Stimulated activated CD8-positive, alpha-beta memory T cell treated with anti-CD3 and anti-CD28 coated beads, Interleukin-7, amount 100 ng/mL, for 4 hours (primary cell): ENCODE measurements at regions not wholly inside any gene's neighbourhood (a gene's known extent, or its start where the extent isn't known, plus 50 kb on each side); places are given as distances from the start of the nearest gene placed in this dataset.
"Not testable (repeated sequence)": the region's sequence is repeated elsewhere in the genome, so short reads cannot be mapped to it uniquely, and the experiment has no call there.

ENCODE experiments used
- DNase-seq, 2 donors: peaks; one replicate each; pipeline ENCODE4 v3.0.0-alpha.2; 2020; ENCODE audit warnings: low read depth in 2 of 2

GRCh38 chr2:111424851-111425309, 304.2 kb downstream of the BCL2L11 start:
- DNase-seq, result not testable (repeated sequence)

- DNase-seq, result not testable (repeated sequence)
Measured at GRCh38 chr2:111425789-111426201, 305.1 kb downstream of the BCL2L11 start.

- not testable (repeated sequence) for DNase-seq
Measured at GRCh38 chr2:111427346-111427745, 306.6 kb downstream of the BCL2L11 start.

GRCh38 chr2:111428915-111429314, 308.2 kb downstream of the BCL2L11 start:
- DNase-seq, result not testable (repeated sequence)

GRCh38 chr2:111429353-111429752, 308.6 kb downstream of the BCL2L11 start:
- DNase-seq, result not testable (repeated sequence)

- not testable (repeated sequence) for DNase-seq
Measured at GRCh38 chr2:111430817-111431661, 310.3 kb downstream of the BCL2L11 start.

GRCh38 chr2:111432423-111432822, 311.7 kb downstream of the BCL2L11 start:
- not testable (repeated sequence) for DNase-seq

GRCh38 chr2:111432916-111433499, 312.3 kb downstream of the BCL2L11 start:
- not testable (repeated sequence) for DNase-seq

GRCh38 chr2:111433892-111434607, 313.3 kb downstream of the BCL2L11 start:
- DNase-seq, result not testable (repeated sequence)

GRCh38 chr2:111434608-111434939, 313.9 kb downstream of the BCL2L11 start:
- not testable (repeated sequence) for DNase-seq

GRCh38 chr2:111435553-111436310, 315.0 kb downstream of the BCL2L11 start:
- not testable (repeated sequence) for DNase-seq

- not testable (repeated sequence) for DNase-seq
Measured at GRCh38 chr2:111436411-111436810, 315.7 kb downstream of the BCL2L11 start.

- DNase-seq, result not testable (repeated sequence)
Measured at GRCh38 chr2:111437288-111437990, 316.7 kb downstream of the BCL2L11 start.

GRCh38 chr2:111438161-111438560, 317.4 kb downstream of the BCL2L11 start:
- not testable (repeated sequence) for DNase-seq

GRCh38 chr2:111439237-111439636, 318.5 kb downstream of the BCL2L11 start:
- DNase-seq, result not testable (repeated sequence)

GRCh38 chr2:111441614-111442013, 320.9 kb downstream of the BCL2L11 start:
- not testable (repeated sequence) for DNase-seq

- not testable (repeated sequence) for DNase-seq
Measured at GRCh38 chr2:111442767-111443454, 322.2 kb downstream of the BCL2L11 start.

GRCh38 chr2:111444516-111444915, 323.8 kb downstream of the BCL2L11 start:
- not testable (repeated sequence) for DNase-seq

GRCh38 chr2:111445191-111445929, 324.6 kb downstream of the BCL2L11 start:
- not testable (repeated sequence) for DNase-seq
